NCI-H460 (cell line): ENCODE measurements at regions not wholly inside any gene's neighbourhood (a gene's known extent, or its start where the extent isn't known, plus 50 kb on each side); places are given as distances from the start of the nearest gene placed in this dataset.
A peak's percentile ranks its signal among the peaks of the same experiment; 100 is the strongest.

Experiments used
- DNase-seq: peaks from one replicate; pipeline ENCODE4 v3.0.0-alpha.2; 2016; ENCODE audit warnings: low read depth; ENCODE audit errors: extremely low read depth

- no peak for DNase-seq
Observed at GRCh38 chr14:49467091-49467490, 119.1 kb downstream of the RPS29 start.

- no peak for DNase-seq
Observed at GRCh38 chr14:49464885-49465284, 121.3 kb downstream of the RPS29 start.

GRCh38 chr14:49463146-49463545 lies 123.0 kb downstream of the RPS29 start:
- no peak for DNase-seq

- peak; percentile 78 for DNase-seq
Observed at GRCh38 chr14:49461529-49462401, 124.4 kb downstream of the RPS29 start.

- DNase-seq, result no peak
Observed at GRCh38 chr14:49460662-49461061, 125.5 kb downstream of the RPS29 start.

- DNase-seq, result no peak
Observed at GRCh38 chr14:49456589-49456988, 129.6 kb downstream of the RPS29 start.

- DNase-seq, result no peak
Observed at GRCh38 chr14:49451938-49452337, 134.2 kb downstream of the RPS29 start.

- DNase-seq, result no peak
Observed at GRCh38 chr14:49449749-49450148, 136.4 kb downstream of the RPS29 start.

- DNase-seq, result no peak
Observed at GRCh38 chr14:49447540-49448107, 138.6 kb downstream of the RPS29 start.

GRCh38 chr14:49446801-49447200 lies 139.4 kb downstream of the RPS29 start:
- no peak for DNase-seq

GRCh38 chr14:49438256-49438770 lies 147.9 kb downstream of the RPS29 start:
- DNase-seq, result no peak

- no peak for DNase-seq
Observed at GRCh38 chr14:49428076-49428475, 158.1 kb downstream of the RPS29 start.

- DNase-seq, result no peak
Observed at GRCh38 chr14:49427117-49427516, 159.1 kb downstream of the RPS29 start.

- DNase-seq, result no peak
Observed at GRCh38 chr14:49425921-49426320, 160.3 kb downstream of the RPS29 start.

GRCh38 chr14:49424436-49425331 lies 161.5 kb downstream of the RPS29 start:
- no peak for DNase-seq

- no peak for DNase-seq
Observed at GRCh38 chr14:49420201-49420600, 166.0 kb downstream of the RPS29 start.

- DNase-seq, result no peak
Observed at GRCh38 chr14:49418789-49419188, 167.4 kb downstream of the RPS29 start.

- no peak for DNase-seq
Observed at GRCh38 chr14:49417790-49418189, 168.4 kb downstream of the RPS29 start.

- no peak for DNase-seq
Observed at GRCh38 chr14:49408187-49408933, 177.8 kb downstream of the RPS29 start.

- DNase-seq, result no peak
Observed at GRCh38 chr14:49405291-49405690, 180.9 kb downstream of the RPS29 start.
